ENCODE measurements at regions not wholly inside any gene's neighbourhood (a gene's known extent, or its start where the extent isn't known, plus 50 kb on each side); places are given as distances from the start of the nearest gene placed in this dataset.

DNA sequence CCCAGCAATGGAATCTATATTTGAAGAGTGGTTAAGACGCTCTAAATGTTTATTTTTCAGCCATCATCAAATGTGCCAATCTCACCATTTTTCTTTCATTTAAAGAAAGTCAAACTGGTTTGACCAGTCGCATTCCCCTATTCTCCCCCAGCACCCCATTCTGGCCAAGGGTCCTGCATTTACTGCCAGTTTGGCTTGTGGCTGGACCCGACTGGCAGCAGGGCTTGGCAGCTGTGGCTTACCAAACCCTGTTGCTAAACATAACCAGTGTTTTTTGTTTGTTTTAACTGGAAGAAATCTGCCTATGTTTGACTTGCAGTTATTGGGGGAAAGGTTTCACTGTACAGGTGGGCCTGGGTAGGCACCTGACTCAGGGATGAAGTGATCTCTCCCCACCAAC is 116.3 kb downstream of the CYP26A1 start:
- Histone ChIP-seq H3K4me2 (ENCODE audit: unreplicated experiment) (no peak overlapping the region), H3F3A (ENCODE audit: insufficient read depth) (no peaks in the 10 kb centered on the region), H3K4me3 (no peak overlapping the region), H3K9me2 (ENCODE audit: insufficient read depth) (no peaks in the 10 kb centered on the region), H2AFZ (no peak overlapping the region), H3K4me1 (ENCODE audit: insufficient read depth) (no peaks in the 10 kb centered on the region), H3K9me3 (ENCODE audit: low read depth) (no peaks in the 10 kb centered on the region), H4K20me1 (ENCODE audit: insufficient read depth) (no peaks in the 10 kb centered on the region), H3K27me3 (replicated peaks; ENCODE audit: insufficient read depth) (no peaks in the 10 kb centered on the region), H3K27ac (no peak overlapping the region), H3K79me2 (ENCODE audit: insufficient read depth) (no peaks in the 10 kb centered on the region), H3K36me3 (ENCODE audit: low read depth) (no peaks in the 10 kb centered on the region), H3K9ac (no peak overlapping the region)
- 52 to 59% methylated on average over 3 of the region's 3 CpGs for WGBS, 2 experiments (ENCODE audit: low coverage in 1 of 2, low lambda C conversion rate in 2 of 2, missing lambda C conversion rate in 2 of 2)
- DNase-seq = no peak
- in situ Hi-C loops (cut with MboI) = no loop called here
- TF ChIP-seq EZH2 (IDR thresholded peaks at IDR 0.05; ENCODE audit: insufficient read depth, poor library complexity, severe bottlenecking) = no peak
- TF ChIP-seq EZH2phosphoT487 (IDR thresholded peaks at IDR 0.05; ENCODE audit: insufficient read depth, low read depth) = no peak

GRCh38 chr10:93190372-93190771 is 116.7 kb downstream of the CYP26A1 start:
- Histone ChIP-seq H3K36me3 (ENCODE audit: low read depth) (no peaks in the 10 kb centered on the region), H2AFZ (no peak overlapping the region), H3F3A (ENCODE audit: insufficient read depth) (no peaks in the 10 kb centered on the region), H3K27ac (no peak overlapping the region), H3K27me3 (replicated peaks; ENCODE audit: insufficient read depth) (no peaks in the 10 kb centered on the region), H3K9me2 (ENCODE audit: insufficient read depth) (no peaks in the 10 kb centered on the region), H3K4me1 (ENCODE audit: insufficient read depth) (no peaks in the 10 kb centered on the region), H3K4me2 (ENCODE audit: unreplicated experiment) (no peak overlapping the region), H3K9me3 (ENCODE audit: low read depth) (no peaks in the 10 kb centered on the region), H3K9ac (no peak overlapping the region), H4K20me1 (ENCODE audit: insufficient read depth) (no peaks in the 10 kb centered on the region), H3K79me2 (ENCODE audit: insufficient read depth) (no peaks in the 10 kb centered on the region), H3K4me3 (no peak overlapping the region)
- TF ChIP-seq EZH2 (IDR thresholded peaks at IDR 0.05; ENCODE audit: insufficient read depth, poor library complexity, severe bottlenecking) = no peak
- in situ Hi-C loops (cut with MboI) = no loop called here
- 35 to 50% methylated on average over 2 to 3 of the region's 3 CpGs for WGBS, 2 experiments (ENCODE audit: low coverage in 1 of 2, low lambda C conversion rate in 2 of 2, missing lambda C conversion rate in 2 of 2)
- no peak for DNase-seq

GRCh38 chr10:93193906-93194305 is 120.2 kb downstream of the CYP26A1 start:
- in situ Hi-C loops (cut with MboI) = no loop called here
- no peak for DNase-seq
- WGBS, 2 experiments (ENCODE audit: low coverage in 1 of 2, low lambda C conversion rate in 2 of 2, missing lambda C conversion rate in 2 of 2) = 72 to 76% methylated on average over 6 of the region's 6 CpGs
- Histone ChIP-seq H3K27me3 (replicated peaks; ENCODE audit: insufficient read depth) (no peaks in the 10 kb centered on the region), H3K4me1 (ENCODE audit: insufficient read depth) (peaks cover 5% of the 10 kb centered on the region), H2AFZ (no peak overlapping the region), H3K4me3 (no peak overlapping the region), H3K9me3 (ENCODE audit: low read depth) (no peaks in the 10 kb centered on the region), H3K27ac (no peak overlapping the region), H3F3A (ENCODE audit: insufficient read depth) (0 out of 2 replicates have a peak, but pooled peaks cover under 1% of the 10 kb centered on the region), H3K4me2 (ENCODE audit: unreplicated experiment) (no peak overlapping the region), H3K9ac (no peak overlapping the region), H3K79me2 (ENCODE audit: insufficient read depth) (no peaks in the 10 kb centered on the region), H4K20me1 (ENCODE audit: insufficient read depth) (no peaks in the 10 kb centered on the region), H3K9me2 (ENCODE audit: insufficient read depth) (no peaks in the 10 kb centered on the region), H3K36me3 (ENCODE audit: low read depth) (no peaks in the 10 kb centered on the region)
- no peak for TF ChIP-seq EZH2 (IDR thresholded peaks at IDR 0.05; ENCODE audit: insufficient read depth, poor library complexity, severe bottlenecking)
- TF ChIP-seq EZH2phosphoT487 (IDR thresholded peaks at IDR 0.05; ENCODE audit: insufficient read depth, low read depth) = no peak

GRCh38 chr10:93198401-93199131 is 124.9 kb downstream of the CYP26A1 start:
- peaks cover 13% of the 10 kb centered on the region for H3K4me1 ChIP-seq (ENCODE audit: insufficient read depth)
- H3K9ac ChIP-seq = peak overlapping the region; percentile 49
- in situ Hi-C loops (cut with MboI) = no loop called here
- peak; percentile 70 for DNase-seq
- H3K4me3 ChIP-seq = peak overlapping the region; percentile 69
- no peaks in the 10 kb centered on the region for H3K36me3 ChIP-seq (ENCODE audit: low read depth)
- H3F3A ChIP-seq (ENCODE audit: insufficient read depth) = 0 out of 2 replicates have a peak, but pooled peaks cover 2% of the 10 kb centered on the region
- peak overlapping the region; percentile 85 for H2AFZ ChIP-seq
- H3K27me3 ChIP-seq (replicated peaks; ENCODE audit: insufficient read depth) = no peaks in the 10 kb centered on the region
- peak overlapping the region; percentile 72 for H3K4me2 ChIP-seq (ENCODE audit: unreplicated experiment)
- H3K9me2 ChIP-seq (ENCODE audit: insufficient read depth) = no peaks in the 10 kb centered on the region
- no peak overlapping the region for H3K27ac ChIP-seq
- TF ChIP-seq EZH2phosphoT487 (IDR thresholded peaks at IDR 0.05; ENCODE audit: insufficient read depth, low read depth) (no peak), EZH2 (IDR thresholded peaks at IDR 0.05; ENCODE audit: insufficient read depth, poor library complexity, severe bottlenecking) (no peak)
- 21% methylated on average over 9 of the region's 9 CpGs for WGBS, 2 experiments (ENCODE audit: low coverage in 1 of 2, low lambda C conversion rate in 2 of 2, missing lambda C conversion rate in 2 of 2)
- no peaks in the 10 kb centered on the region for H4K20me1 ChIP-seq (ENCODE audit: insufficient read depth)
- no peaks in the 10 kb centered on the region for H3K9me3 ChIP-seq (ENCODE audit: low read depth)
- no peaks in the 10 kb centered on the region for H3K79me2 ChIP-seq (ENCODE audit: insufficient read depth)
